ENCODE measurements at regions not wholly inside any gene's neighbourhood (a gene's known extent, or its start where the extent isn't known, plus 50 kb on each side); places are given as distances from the start of the nearest gene placed in this dataset.

- TF ChIP-seq CTCF (IDR thresholded peaks at IDR 0.05; ENCODE audit: borderline replicate concordance, control extremely low read depth, extremely low read depth, insufficient read depth, missing control alignments), result no peak
- DNase-seq (ENCODE audit: low spot score), result no peak
- in situ Hi-C loops (cut with MboI; ENCODE audit: low sequenced_read_pairs, unreplicated experiment), result no loop called here
These were observed 510.0 kb downstream of the ANKRD7 start for GRCh38 chr7:118734541-118734940.

- in situ Hi-C loops (cut with MboI; ENCODE audit: low sequenced_read_pairs, unreplicated experiment), result no loop called here
These were observed 510.9 kb downstream of the ANKRD7 start for GRCh38 chr7:118735441-118735840.

GRCh38 chr7:118737935-118738334 lies 513.4 kb downstream of the ANKRD7 start:
- TF ChIP-seq CTCF (IDR thresholded peaks at IDR 0.05; ENCODE audit: borderline replicate concordance, control extremely low read depth, extremely low read depth, insufficient read depth, missing control alignments), result no peak
- in situ Hi-C loops (cut with MboI; ENCODE audit: low sequenced_read_pairs, unreplicated experiment), result no loop called here
- no peak for DNase-seq (ENCODE audit: low spot score)

More at GRCh38 chr7:118735441-118735840, 510.9 kb downstream of the ANKRD7 start:
- TF ChIP-seq CTCF (IDR thresholded peaks at IDR 0.05; ENCODE audit: borderline replicate concordance, control extremely low read depth, extremely low read depth, insufficient read depth, missing control alignments), result no peak
- no peak for DNase-seq (ENCODE audit: low spot score)

GRCh38 chr7:118745927-118746326 lies 521.4 kb downstream of the ANKRD7 start:
- DNase-seq (ENCODE audit: low spot score), result no peak
- TF ChIP-seq CTCF (IDR thresholded peaks at IDR 0.05; ENCODE audit: borderline replicate concordance, control extremely low read depth, extremely low read depth, insufficient read depth, missing control alignments), result no peak
- in situ Hi-C loops (cut with MboI; ENCODE audit: low sequenced_read_pairs, unreplicated experiment), result no loop called here

- no peak for TF ChIP-seq CTCF (IDR thresholded peaks at IDR 0.05; ENCODE audit: borderline replicate concordance, control extremely low read depth, extremely low read depth, insufficient read depth, missing control alignments)
- DNase-seq (ENCODE audit: low spot score), result no peak
- in situ Hi-C loops (cut with MboI; ENCODE audit: low sequenced_read_pairs, unreplicated experiment), result no loop called here
These were observed 523.0 kb downstream of the ANKRD7 start for GRCh38 chr7:118747473-118747872.

GRCh38 chr7:118753479-118753878 lies 529.0 kb downstream of the ANKRD7 start:
- no peak for TF ChIP-seq CTCF (IDR thresholded peaks at IDR 0.05; ENCODE audit: borderline replicate concordance, control extremely low read depth, extremely low read depth, insufficient read depth, missing control alignments)
- no peak for DNase-seq (ENCODE audit: low spot score)
- in situ Hi-C loops (cut with MboI; ENCODE audit: low sequenced_read_pairs, unreplicated experiment), result no loop called here

GRCh38 chr7:118754608-118755007 lies 530.1 kb downstream of the ANKRD7 start:
- DNase-seq (ENCODE audit: low spot score), result no peak
- TF ChIP-seq CTCF (IDR thresholded peaks at IDR 0.05; ENCODE audit: borderline replicate concordance, control extremely low read depth, extremely low read depth, insufficient read depth, missing control alignments), result no peak
- in situ Hi-C loops (cut with MboI; ENCODE audit: low sequenced_read_pairs, unreplicated experiment), result no loop called here

All from GM13976 (cell line).